HepG2 (cell line): ENCODE measurements at regions not wholly inside any gene's neighbourhood (a gene's known extent, or its start where the extent isn't known, plus 50 kb on each side); places are given as distances from the start of the nearest gene placed in this dataset.

ENCODE experiments used
- BCL6 ChIP-seq: IDR thresholded peaks from 2 replicates; pipeline ENCODE4 v1.6.1; 2016; ENCODE audit warnings: missing genetic modification reagents, missing compliant biosample characterization
- CEBPG ChIP-seq: IDR thresholded peaks from 2 replicates; pipeline ENCODE4 v1.6.1; 2016
- ELF4 ChIP-seq: sonication (generic); formaldehyde crosslinking; IDR thresholded peaks from 2 replicates; pipeline ENCODE4 v1.5.0; 2020; ENCODE audit warnings: missing genetic modification reagents, mild to moderate bottlenecking, moderate library complexity, borderline replicate concordance
- GABPB1 ChIP-seq: IDR thresholded peaks from 2 replicates; pipeline ENCODE4 v1.6.1; 2016; ENCODE audit warnings: mild to moderate bottlenecking, missing genetic modification reagents, moderate library complexity, missing compliant biosample characterization
- HDAC2 ChIP-seq: sonication (generic); formaldehyde crosslinking; IDR thresholded peaks from 2 replicates; pipeline ENCODE4 v1.4.0; 2020; ENCODE audit warnings: missing genetic modification reagents
- KDM3A ChIP-seq: IDR thresholded peaks from 2 replicates; pipeline ENCODE4 v1.6.1; 2018; ENCODE audit warnings: low read depth, missing compliant biosample characterization
- MIXL1 ChIP-seq: IDR thresholded peaks from 2 replicates; pipeline ENCODE4 v1.6.1; 2016
- MLX ChIP-seq: IDR thresholded peaks from 2 replicates; pipeline ENCODE4 v1.6.1; 2016
- NR2C2 ChIP-seq: sonication (generic); formaldehyde crosslinking; IDR thresholded peaks from 2 replicates; pipeline ENCODE4 v1.4.0; 2020; ENCODE audit warnings: missing genetic modification reagents, mild to moderate bottlenecking, moderate library complexity, borderline replicate concordance
- POLR2A ChIP-seq, 2 experiments: IDR thresholded peaks; 2 replicates each; pipeline ENCODE4 v1.6.1; 2011; ENCODE audit warnings: low read depth in 2 of 2, low read length in 2 of 2, mild to moderate bottlenecking in 1 of 2, moderate library complexity in 1 of 2; ENCODE audit not compliant: insufficient read depth in 1 of 2
- RAD21 ChIP-seq: fragments of 450-650 bp; formaldehyde crosslinking; IDR thresholded peaks from 2 replicates; pipeline ENCODE4 v1.5.0; 2020; ENCODE audit warnings: mild to moderate bottlenecking
- SOX13 ChIP-seq, 3 experiments: fragments of 450-650 bp in 1 of 3; sonication (generic) in 1 of 3; formaldehyde crosslinking in 1 of 3; IDR thresholded peaks in 2 of 3; conservative IDR thresholded peaks in 1 of 3; 2 replicates each; pipeline versions ENCODE4 v1.5.0 to v1.6.1; 2016 to 2020; ENCODE audit warnings: antibody characterized with exemption in 1 of 3, mild to moderate bottlenecking in 1 of 3, missing compliant biosample characterization in 1 of 3, missing genetic modification reagents in 1 of 3, moderate library complexity in 1 of 3
- SRSF4 ChIP-seq: fragments of 200-400 bp; formaldehyde crosslinking; IDR thresholded peaks from one replicate; pipeline ENCODE4 v1.6.1; 2018; ENCODE audit warnings: mild to moderate bottlenecking, low read depth, low read length, moderate library complexity; ENCODE audit not compliant: poor library complexity, severe bottlenecking
- TBL1XR1 ChIP-seq: fragments of 150-350 bp; IDR thresholded peaks from 2 replicates; pipeline ENCODE4 v1.6.1; 2014; ENCODE audit warnings: borderline replicate concordance, low read length; ENCODE audit not compliant: partially characterized antibody
- TBX3 ChIP-seq: fragments of 450-650 bp; IDR thresholded peaks from 2 replicates; pipeline ENCODE4 v1.6.1; 2017; ENCODE audit warnings: antibody characterized with exemption, mild to moderate bottlenecking, inconsistent platforms, borderline replicate concordance
- ZNF556 ChIP-seq: sonication (generic); formaldehyde crosslinking; IDR thresholded peaks from 2 replicates; pipeline ENCODE4 v1.4.0; 2020; ENCODE audit warnings: mild to moderate bottlenecking, missing genetic modification reagents, borderline replicate concordance
- ZNF557 ChIP-seq: sonication (generic); formaldehyde crosslinking; IDR thresholded peaks from 2 replicates; pipeline ENCODE4 v1.4.0; 2020; ENCODE audit warnings: missing genetic modification reagents
- ZNF747 ChIP-seq: sonication (generic); formaldehyde crosslinking; IDR thresholded peaks from 2 replicates; pipeline ENCODE4 v1.8.1; 2023; ENCODE audit warnings: missing genetic modification reagents, mild to moderate bottlenecking, borderline replicate concordance
- ZSCAN25 ChIP-seq: sonication (generic); formaldehyde crosslinking; IDR thresholded peaks from 2 replicates; pipeline ENCODE4 v1.8.0; 2022; ENCODE audit warnings: mild to moderate bottlenecking, missing genetic modification reagents
- ZSCAN31 ChIP-seq: sonication (generic); formaldehyde crosslinking; IDR thresholded peaks from 2 replicates; pipeline ENCODE4 v1.5.0; 2020; ENCODE audit warnings: low read depth, mild to moderate bottlenecking, missing genetic modification reagents
- TF ChIP-seq, protein P1 (sequence below): sonication (generic); formaldehyde crosslinking; IDR thresholded peaks from 2 replicates; pipeline ENCODE4 v1.4.0; 2020; ENCODE audit warnings: mild to moderate bottlenecking, missing genetic modification reagents, borderline replicate concordance
- TF ChIP-seq, protein P2 (sequence below): sonication (generic); formaldehyde crosslinking; IDR thresholded peaks from 2 replicates; pipeline ENCODE4 v1.4.0; 2020; ENCODE audit warnings: missing genetic modification reagents
- TF ChIP-seq, protein P3 (sequence below): IDR thresholded peaks from 2 replicates; pipeline ENCODE4 v1.6.1; 2016; ENCODE audit warnings: mild to moderate bottlenecking

DNA sequence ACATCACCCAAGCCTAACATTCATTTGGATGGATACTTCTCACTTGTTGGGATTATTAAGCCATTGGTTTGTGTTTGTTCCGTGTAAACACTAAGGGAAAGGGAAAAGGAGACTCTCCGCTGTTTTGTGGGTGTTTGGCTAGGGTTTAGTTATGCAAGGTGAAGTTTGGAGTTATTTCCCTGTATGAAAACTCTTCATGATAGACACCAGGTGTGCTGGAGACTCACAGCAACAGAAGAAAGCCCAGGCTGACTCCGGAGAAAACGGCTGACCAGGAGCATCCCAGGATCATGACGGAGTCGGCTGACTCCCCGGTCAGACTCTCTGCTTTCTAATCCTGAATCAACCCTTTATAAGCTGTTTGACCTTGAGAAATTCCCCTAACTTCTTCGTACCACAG is 94.1 kb upstream of the KLF6 start (continued):
- TF ChIP-seq, protein P1, sequence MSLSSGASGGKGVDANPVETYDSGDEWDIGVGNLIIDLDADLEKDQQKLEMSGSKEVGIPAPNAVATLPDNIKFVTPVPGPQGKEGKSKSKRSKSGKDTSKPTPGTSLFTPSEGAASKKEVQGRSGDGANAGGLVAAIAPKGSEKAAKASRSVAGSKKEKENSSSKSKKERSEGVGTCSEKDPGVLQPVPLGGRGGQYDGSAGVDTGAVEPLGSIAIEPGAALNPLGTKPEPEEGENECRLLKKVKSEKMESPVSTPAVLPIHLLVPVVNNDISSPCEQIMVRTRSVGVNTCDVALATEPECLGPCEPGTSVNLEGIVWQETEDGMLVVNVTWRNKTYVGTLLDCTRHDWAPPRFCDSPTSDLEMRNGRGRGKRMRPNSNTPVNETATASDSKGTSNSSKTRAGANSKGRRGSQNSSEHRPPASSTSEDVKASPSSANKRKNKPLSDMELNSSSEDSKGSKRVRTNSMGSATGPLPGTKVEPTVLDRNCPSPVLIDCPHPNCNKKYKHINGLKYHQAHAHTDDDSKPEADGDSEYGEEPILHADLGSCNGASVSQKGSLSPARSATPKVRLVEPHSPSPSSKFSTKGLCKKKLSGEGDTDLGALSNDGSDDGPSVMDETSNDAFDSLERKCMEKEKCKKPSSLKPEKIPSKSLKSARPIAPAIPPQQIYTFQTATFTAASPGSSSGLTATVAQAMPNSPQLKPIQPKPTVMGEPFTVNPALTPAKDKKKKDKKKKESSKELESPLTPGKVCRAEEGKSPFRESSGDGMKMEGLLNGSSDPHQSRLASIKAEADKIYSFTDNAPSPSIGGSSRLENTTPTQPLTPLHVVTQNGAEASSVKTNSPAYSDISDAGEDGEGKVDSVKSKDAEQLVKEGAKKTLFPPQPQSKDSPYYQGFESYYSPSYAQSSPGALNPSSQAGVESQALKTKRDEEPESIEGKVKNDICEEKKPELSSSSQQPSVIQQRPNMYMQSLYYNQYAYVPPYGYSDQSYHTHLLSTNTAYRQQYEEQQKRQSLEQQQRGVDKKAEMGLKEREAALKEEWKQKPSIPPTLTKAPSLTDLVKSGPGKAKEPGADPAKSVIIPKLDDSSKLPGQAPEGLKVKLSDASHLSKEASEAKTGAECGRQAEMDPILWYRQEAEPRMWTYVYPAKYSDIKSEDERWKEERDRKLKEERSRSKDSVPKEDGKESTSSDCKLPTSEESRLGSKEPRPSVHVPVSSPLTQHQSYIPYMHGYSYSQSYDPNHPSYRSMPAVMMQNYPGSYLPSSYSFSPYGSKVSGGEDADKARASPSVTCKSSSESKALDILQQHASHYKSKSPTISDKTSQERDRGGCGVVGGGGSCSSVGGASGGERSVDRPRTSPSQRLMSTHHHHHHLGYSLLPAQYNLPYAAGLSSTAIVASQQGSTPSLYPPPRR (CRISPR knock-in tag), result peak; percentile 77
- TF ChIP-seq TBX3 (peak; percentile 73; the same call in 1 of the 2 replicates), NR2C2 (0 out of 2 replicates have a peak, but pooled peaks have one; percentile 34), TBL1XR1 (peak; percentile 52), MLX (CRISPR knock-in tag) (no peak), MIXL1 (CRISPR knock-in tag) (0 out of 2 replicates have a peak, but pooled peaks have one; percentile 24), ZNF557 (CRISPR knock-in tag) (no peak), HDAC2 (CRISPR knock-in tag) (peak; percentile 49; the same call in 1 of the 2 replicates), ELF4 (CRISPR knock-in tag) (no peak), SRSF4 (no peak), KDM3A (CRISPR knock-in tag) (no peak), ZSCAN31 (CRISPR knock-in tag) (no peak), POLR2A (IDR thresholded peaks at IDR 0.05; ENCODE audit: insufficient read depth in 1 of 2, low read depth in 2 of 2, low read length in 2 of 2) (0 out of 4 replicates have a peak, but pooled peaks of 1 of the 2 experiments have one; percentile 25), BCL6 (peak; percentile 64), RAD21 (no peak), SOX13 (IDR thresholded peaks at IDR 0.05) (no peak), SOX13 (CRISPR knock-in tag; conservative IDR thresholded peaks at IDR 0.05 in 1 of 2, IDR thresholded peaks at IDR 0.05 in 1 of 2) (peak in 1 of 2 experiments; percentile 66; a peak in 2 of 4 replicates), ZSCAN25 (CRISPR knock-in tag) (no peak), CEBPG (CRISPR knock-in tag) (peak; percentile 20; the same call in 1 of the 2 replicates), GABPB1 (CRISPR knock-in tag) (0 out of 2 replicates have a peak, but pooled peaks have one; percentile 21), ZNF556 (no peak), ZNF747 (CRISPR knock-in tag) (no peak)
- TF ChIP-seq, protein P2, sequence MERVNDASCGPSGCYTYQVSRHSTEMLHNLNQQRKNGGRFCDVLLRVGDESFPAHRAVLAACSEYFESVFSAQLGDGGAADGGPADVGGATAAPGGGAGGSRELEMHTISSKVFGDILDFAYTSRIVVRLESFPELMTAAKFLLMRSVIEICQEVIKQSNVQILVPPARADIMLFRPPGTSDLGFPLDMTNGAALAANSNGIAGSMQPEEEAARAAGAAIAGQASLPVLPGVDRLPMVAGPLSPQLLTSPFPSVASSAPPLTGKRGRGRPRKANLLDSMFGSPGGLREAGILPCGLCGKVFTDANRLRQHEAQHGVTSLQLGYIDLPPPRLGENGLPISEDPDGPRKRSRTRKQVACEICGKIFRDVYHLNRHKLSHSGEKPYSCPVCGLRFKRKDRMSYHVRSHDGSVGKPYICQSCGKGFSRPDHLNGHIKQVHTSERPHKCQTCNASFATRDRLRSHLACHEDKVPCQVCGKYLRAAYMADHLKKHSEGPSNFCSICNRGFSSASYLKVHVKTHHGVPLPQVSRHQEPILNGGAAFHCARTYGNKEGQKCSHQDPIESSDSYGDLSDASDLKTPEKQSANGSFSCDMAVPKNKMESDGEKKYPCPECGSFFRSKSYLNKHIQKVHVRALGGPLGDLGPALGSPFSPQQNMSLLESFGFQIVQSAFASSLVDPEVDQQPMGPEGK, result no peak
- TF ChIP-seq, protein P3, sequence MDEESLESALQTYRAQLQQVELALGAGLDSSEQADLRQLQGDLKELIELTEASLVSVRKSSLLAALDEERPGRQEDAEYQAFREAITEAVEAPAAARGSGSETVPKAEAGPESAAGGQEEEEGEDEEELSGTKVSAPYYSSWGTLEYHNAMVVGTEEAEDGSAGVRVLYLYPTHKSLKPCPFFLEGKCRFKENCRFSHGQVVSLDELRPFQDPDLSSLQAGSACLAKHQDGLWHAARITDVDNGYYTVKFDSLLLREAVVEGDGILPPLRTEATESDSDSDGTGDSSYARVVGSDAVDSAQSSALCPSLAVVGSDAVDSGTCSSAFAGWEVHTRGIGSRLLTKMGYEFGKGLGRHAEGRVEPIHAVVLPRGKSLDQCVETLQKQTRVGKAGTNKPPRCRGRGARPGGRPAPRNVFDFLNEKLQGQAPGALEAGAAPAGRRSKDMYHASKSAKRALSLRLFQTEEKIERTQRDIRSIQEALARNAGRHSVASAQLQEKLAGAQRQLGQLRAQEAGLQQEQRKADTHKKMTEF, result peak; percentile 59; the same call in 1 of the 2 replicates
